ENCODE measurements at regions not wholly inside any gene's neighbourhood (a gene's known extent, or its start where the extent isn't known, plus 50 kb on each side); places are given as distances from the start of the nearest gene placed in this dataset.

DNA sequence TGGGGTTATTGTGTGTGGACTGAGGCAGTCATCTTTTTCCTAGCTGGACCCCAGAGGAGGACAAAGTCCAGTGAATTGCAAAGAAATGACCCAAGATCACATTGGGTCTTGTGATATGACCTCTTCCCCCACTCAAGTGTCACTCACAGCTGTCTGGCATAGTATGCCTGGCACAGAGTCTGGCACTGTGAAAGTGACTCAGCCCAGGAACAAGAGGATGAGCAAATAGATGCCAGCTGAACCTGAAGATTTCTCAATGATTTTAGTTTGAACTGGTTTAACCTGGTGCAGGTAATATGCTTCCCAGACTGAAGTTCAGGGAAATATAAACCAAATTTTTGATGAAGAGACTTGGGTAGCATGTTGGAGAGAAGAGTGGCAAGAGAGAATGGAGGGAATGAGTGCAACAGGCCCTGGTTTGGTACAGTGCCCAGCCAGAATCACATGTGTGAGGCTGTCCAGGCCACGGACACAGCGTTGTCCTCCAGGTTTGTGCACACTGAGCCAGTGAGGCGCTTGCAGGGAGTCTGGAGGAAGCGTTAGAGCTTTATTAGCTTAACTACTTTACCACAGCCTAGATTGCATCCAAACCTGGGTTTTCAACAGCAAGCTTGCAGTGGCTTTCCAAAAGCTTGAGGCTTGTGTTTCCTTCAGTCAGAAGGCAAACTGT is 332.9 kb downstream of the NUAK1 start:
- Histone ChIP-seq H3K9ac (ENCODE audit: insufficient read depth, low read length, poor library complexity, severe bottlenecking) (no peak overlapping the region), H3K4me1 (ENCODE audit: control insufficient read depth in 1 of 2, insufficient read depth in 2 of 2, low read length in 2 of 2) (no peaks in the 10 kb centered on the region), H2AFZ (ENCODE audit: insufficient read depth, low read depth, low read length, poor library complexity, severe bottlenecking) (no peak overlapping the region), H3K9me3 (replicated peaks in 1 of 2; ENCODE audit: control insufficient read depth in 1 of 2, insufficient read depth in 1 of 2, low read length in 2 of 2) (no peaks in the 10 kb centered on the region), H3K4me3 (replicated peaks in 1 of 3; ENCODE audit: low read depth in 2 of 3, low read length in 3 of 3) (no peak overlapping the region), H3K27ac (ENCODE audit: low read depth in 1 of 2, low read length in 2 of 2) (no peak overlapping the region), H4K20me1 (ENCODE audit: insufficient read depth, low read length) (no peaks in the 10 kb centered on the region), H3K4me2 (replicated peaks; ENCODE audit: extremely low read depth, low read length, poor library complexity, severe bottlenecking) (no peak overlapping the region), H3K36me3 (replicated peaks in 1 of 2; ENCODE audit: control insufficient read depth in 1 of 2, insufficient read depth in 2 of 2, low read length in 2 of 2) (no peaks in the 10 kb centered on the region), H3K27me3 (ENCODE audit: control insufficient read depth in 2 of 2, insufficient read depth in 2 of 2, low read length in 2 of 2) (peaks cover 0 to 2% of the 10 kb centered on the region in 2 donors), H3K79me2 (ENCODE audit: insufficient read depth, low read length) (no peaks in the 10 kb centered on the region)
- WGBS (ENCODE audit: insufficient coverage) = 92% methylated on average over 2 of the region's 4 CpGs
- no peak overlapping the region for H3K27ac Mint-ChIP-seq
- no peaks in the 10 kb centered on the region for H3K36me3 Mint-ChIP-seq
- no peaks in the 10 kb centered on the region for H3K4me1 Mint-ChIP-seq
- no peak for TF ChIP-seq CTCF (IDR thresholded peaks at IDR 0.05)
- intact Hi-C loops (cut with micrococcal nuclease) = no loop called here
- no peak overlapping the region for H3K4me3 Mint-ChIP-seq
- peaks cover 1 to 2% (median 2%) of the 10 kb centered on the region in 3 donors for H3K27me3 Mint-ChIP-seq (ENCODE audit: low read depth in 3 of 3)
- H3K9me3 Mint-ChIP-seq = peaks cover 0 to 5% (median 0%) of the 10 kb centered on the region in 7 donors
- no peak for DNase-seq

DNA sequence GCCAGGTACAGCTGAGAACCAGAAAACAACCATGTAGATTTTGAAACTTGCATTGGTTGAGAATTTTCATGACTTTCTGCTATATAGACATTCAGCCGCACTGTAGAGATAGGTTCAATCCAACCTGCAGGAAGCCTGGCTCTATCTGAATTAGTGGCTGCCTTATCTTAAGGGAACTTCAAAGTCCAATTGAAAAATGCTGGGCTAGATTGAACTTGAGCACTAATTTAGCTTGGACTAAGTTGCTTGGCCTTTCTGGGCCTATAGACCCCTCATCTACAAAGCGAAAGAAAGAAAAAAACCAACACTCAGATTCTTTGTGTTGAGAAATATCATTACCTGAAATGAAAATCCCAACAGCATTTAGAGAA is 332.4 kb downstream of the NUAK1 start:
- no peak overlapping the region for H3K27ac ChIP-seq (ENCODE audit: low read depth in 1 of 2, low read length in 2 of 2)
- TF ChIP-seq CTCF (IDR thresholded peaks at IDR 0.05) = no peak
- H3K4me3 ChIP-seq (replicated peaks in 1 of 3; ENCODE audit: low read depth in 2 of 3, low read length in 3 of 3) = no peak overlapping the region
- no peak for DNase-seq
- no peak overlapping the region for H3K27ac Mint-ChIP-seq
- no peak overlapping the region for H3K9ac ChIP-seq (ENCODE audit: insufficient read depth, low read length, poor library complexity, severe bottlenecking)
- peaks cover 0 to 2% of the 10 kb centered on the region in 2 donors for H3K27me3 ChIP-seq (ENCODE audit: control insufficient read depth in 2 of 2, insufficient read depth in 2 of 2, low read length in 2 of 2)
- no peaks in the 10 kb centered on the region for H4K20me1 ChIP-seq (ENCODE audit: insufficient read depth, low read length)
- intact Hi-C loops (cut with micrococcal nuclease) = no loop called here
- H3K9me3 Mint-ChIP-seq = peaks cover 0 to 8% (median 0%) of the 10 kb centered on the region in 7 donors
- 100% methylated on average over 1 of the region's 2 CpGs for WGBS (ENCODE audit: insufficient coverage)
- H3K4me3 Mint-ChIP-seq = no peak overlapping the region
- no peak overlapping the region for H3K4me2 ChIP-seq (replicated peaks; ENCODE audit: extremely low read depth, low read length, poor library complexity, severe bottlenecking)
- H3K4me1 Mint-ChIP-seq = no peaks in the 10 kb centered on the region
- H3K27me3 Mint-ChIP-seq (ENCODE audit: low read depth in 3 of 3) = peaks cover 2% of the 10 kb centered on the region in 3 donors
- H3K36me3 ChIP-seq (replicated peaks in 1 of 2; ENCODE audit: control insufficient read depth in 1 of 2, insufficient read depth in 2 of 2, low read length in 2 of 2) = no peaks in the 10 kb centered on the region
- H3K4me1 ChIP-seq (ENCODE audit: control insufficient read depth in 1 of 2, insufficient read depth in 2 of 2, low read length in 2 of 2) = no peaks in the 10 kb centered on the region
- no peak overlapping the region for H2AFZ ChIP-seq (ENCODE audit: insufficient read depth, low read depth, low read length, poor library complexity, severe bottlenecking)
- H3K79me2 ChIP-seq (ENCODE audit: insufficient read depth, low read length) = no peaks in the 10 kb centered on the region
- H3K36me3 Mint-ChIP-seq = no peaks in the 10 kb centered on the region
- no peaks in the 10 kb centered on the region for H3K9me3 ChIP-seq (replicated peaks in 1 of 2; ENCODE audit: control insufficient read depth in 1 of 2, insufficient read depth in 1 of 2, low read length in 2 of 2)
